ENCODE measurements at regions not wholly inside any gene's neighbourhood (a gene's known extent, or its start where the extent isn't known, plus 50 kb on each side); places are given as distances from the start of the nearest gene placed in this dataset.
"Not testable (repeated sequence)": the region's sequence is repeated elsewhere in the genome, so short reads cannot be mapped to it uniquely, and the experiment has no call there.

DNA sequence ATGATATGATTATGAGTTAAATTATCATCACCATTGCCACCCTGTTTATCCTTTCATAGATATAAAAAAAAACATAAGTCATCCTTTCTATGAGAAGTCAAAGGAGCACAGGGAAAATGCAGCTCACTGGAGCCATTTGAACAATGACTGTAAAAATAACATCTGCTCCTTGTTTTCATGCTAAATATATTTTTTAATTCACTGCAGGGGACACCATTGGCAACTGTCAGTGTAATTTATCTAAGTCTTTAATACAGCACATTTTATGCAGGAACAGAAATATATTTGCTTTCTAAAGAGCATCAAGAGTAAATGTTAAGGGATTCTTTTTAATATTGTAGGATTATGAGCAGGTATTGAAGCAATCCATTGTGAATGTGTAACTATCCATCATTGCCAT, 371.3 kb downstream of the ZBBX start:
- DNase-seq (ENCODE audit: low read depth in 4 of 4, low spot score in 2 of 4) = no peak

DNA sequence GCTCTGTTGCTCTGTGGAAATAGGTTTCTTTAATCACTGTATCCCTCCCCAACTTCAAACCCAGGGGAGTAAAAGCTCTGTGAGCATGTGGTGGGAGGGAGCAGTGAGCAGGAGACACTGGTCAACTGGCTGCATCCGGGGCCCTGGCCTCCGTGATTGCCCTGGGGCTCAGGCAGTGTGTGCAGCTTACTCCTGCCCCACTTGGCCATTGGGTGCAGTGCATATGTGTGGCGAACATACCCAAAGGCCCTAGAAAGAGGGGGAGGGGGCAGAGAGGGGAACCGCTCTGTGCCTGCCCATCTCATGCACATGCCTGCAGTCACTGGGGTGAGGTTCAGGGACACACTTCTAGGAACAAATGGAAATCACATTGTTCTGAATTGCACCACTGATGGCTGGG, 378.7 kb downstream of the ZBBX start:
- no peak for DNase-seq (ENCODE audit: low read depth in 4 of 4, low spot score in 2 of 4)

- DNase-seq (ENCODE audit: low read depth in 4 of 4, low spot score in 2 of 4) = no peak
Observed at GRCh38 chr3:166993015-166993630, 387.0 kb downstream of the ZBBX start.

- DNase-seq (ENCODE audit: low read depth in 4 of 4, low spot score in 2 of 4) = no peak
Observed at GRCh38 chr3:166986000-166986399, 394.1 kb downstream of the ZBBX start.

GRCh38 chr3:166975796-166976195, 404.3 kb downstream of the ZBBX start:
- DNase-seq (ENCODE audit: low read depth in 4 of 4, low spot score in 2 of 4) = not testable (repeated sequence)

DNA sequence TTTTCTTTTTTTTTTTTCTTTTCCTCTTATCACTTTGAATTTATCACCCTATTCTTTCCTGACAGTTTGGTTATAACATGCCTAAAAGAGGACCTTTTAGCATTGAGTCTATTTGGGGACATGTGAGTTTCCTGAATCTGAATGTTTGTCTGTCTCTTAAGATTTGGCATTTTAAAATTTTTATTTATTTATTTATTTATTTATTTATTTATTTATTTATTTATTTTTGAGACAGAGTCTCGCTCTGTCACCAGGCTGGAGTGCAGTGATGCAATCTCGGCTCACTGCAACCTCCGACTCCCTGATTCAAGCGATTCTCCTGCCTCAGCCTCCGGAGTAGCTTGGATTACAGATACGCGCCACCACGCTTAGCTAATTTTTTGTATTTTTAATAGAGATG, 412.4 kb downstream of the ZBBX start:
- not testable (repeated sequence) for DNase-seq (ENCODE audit: low read depth in 4 of 4, low spot score in 2 of 4)

DNA sequence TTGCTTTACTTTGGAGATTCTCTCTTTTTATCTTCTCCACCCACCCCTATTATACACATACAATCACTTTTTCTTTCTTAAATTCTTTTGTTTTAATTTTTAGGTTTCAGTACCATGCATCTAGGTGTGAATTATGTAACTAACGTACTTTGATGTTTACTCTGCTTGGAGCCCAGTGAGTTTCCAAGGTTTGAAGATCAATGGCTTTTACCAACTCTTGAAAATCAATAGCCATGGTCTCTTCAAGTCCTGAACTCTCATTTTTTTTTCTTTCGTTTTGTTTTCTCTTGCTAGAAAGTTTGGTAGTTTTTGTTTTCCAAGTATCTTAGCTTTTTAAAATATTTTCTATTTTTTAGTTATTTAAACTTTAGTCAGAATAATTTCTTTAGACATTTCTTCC, 417.2 kb downstream of the ZBBX start:
- DNase-seq (ENCODE audit: low read depth in 4 of 4, low spot score in 2 of 4) = no peak

DNA sequence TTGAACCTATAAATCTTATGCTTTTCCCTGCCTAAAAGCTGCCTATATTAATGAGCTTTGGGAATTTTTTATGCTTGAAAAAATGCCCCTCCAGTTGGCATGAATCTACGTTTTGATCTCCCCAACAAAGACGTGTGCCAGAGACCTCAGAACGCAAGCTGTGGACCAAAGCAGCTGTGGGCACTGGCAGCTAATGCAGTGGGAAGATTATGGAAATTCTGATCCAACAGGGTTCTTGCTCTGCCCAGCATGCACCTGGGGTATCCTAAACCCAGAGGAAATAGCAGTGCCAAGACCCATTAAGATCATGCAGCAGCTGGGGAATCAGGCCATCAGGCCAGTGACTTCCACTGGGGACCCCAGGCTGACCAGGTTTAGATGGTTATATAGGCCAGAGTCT, 423.0 kb downstream of the ZBBX start:
- DNase-seq (ENCODE audit: low read depth in 4 of 4, low spot score in 2 of 4) = no peak

DNA sequence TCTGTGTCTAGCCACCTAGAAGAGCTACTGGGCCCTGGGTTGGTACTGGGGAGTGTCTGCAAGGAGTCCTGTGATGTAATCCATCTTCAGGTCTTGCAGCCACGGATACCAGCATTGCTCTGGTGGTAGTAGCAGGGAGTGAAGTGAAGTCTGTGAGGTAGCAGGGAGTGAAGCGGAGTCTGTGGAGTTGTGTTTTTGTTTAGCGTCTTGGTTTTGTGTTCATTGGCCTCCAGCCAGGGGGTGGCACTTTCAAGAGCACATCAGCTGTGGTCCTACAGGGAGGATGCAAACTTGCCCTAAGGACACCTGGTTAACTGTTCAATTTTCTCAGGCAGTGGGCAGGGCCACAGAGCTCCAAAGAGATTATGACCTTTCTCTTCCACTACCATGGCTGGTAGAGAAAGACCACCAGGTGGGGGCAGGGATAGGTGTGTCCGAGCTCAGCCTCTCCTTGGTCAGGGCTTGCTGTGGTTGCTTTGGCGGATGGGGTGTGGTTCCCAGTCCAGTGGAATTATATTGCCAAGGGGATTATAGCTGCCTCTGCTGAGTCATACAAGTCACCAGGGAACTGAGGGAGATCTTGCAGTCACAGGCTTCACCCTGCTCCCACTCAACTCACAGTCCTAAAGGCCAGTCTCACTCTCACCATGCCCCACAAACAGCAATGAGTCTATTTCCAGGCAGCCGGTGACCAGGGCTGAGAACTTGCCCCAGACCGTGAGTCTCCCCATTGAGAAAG, 424.7 kb downstream of the ZBBX start:
- no peak for DNase-seq (ENCODE audit: low read depth in 4 of 4, low spot score in 2 of 4)

DNA sequence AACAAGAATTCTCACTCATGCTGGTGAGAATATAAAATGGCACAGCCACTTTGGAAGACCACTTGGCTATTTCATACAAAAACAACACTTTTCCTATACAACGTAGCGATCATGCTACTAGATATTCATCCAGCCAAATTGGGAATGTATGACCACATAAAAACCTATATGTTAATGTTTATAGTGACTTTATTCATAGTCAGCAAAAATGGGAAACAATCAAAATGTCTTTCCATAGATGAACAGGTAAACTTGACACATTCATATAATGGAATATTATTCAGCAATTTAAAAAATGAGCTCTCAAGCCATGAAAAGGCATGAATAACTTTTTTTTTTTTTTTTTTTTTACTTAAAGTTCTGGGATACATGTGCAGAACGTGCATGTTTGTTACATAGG, 445.2 kb downstream of the ZBBX start:
- DNase-seq (ENCODE audit: low read depth in 4 of 4, low spot score in 2 of 4) = no peak

- DNase-seq (ENCODE audit: low read depth in 4 of 4, low spot score in 2 of 4) = no peak
Observed at GRCh38 chr3:166917437-166917836, 462.7 kb downstream of the ZBBX start.

- no peak for DNase-seq (ENCODE audit: low read depth in 4 of 4, low spot score in 2 of 4)
Observed at GRCh38 chr3:166902374-166902773, 477.7 kb downstream of the ZBBX start.

DNA sequence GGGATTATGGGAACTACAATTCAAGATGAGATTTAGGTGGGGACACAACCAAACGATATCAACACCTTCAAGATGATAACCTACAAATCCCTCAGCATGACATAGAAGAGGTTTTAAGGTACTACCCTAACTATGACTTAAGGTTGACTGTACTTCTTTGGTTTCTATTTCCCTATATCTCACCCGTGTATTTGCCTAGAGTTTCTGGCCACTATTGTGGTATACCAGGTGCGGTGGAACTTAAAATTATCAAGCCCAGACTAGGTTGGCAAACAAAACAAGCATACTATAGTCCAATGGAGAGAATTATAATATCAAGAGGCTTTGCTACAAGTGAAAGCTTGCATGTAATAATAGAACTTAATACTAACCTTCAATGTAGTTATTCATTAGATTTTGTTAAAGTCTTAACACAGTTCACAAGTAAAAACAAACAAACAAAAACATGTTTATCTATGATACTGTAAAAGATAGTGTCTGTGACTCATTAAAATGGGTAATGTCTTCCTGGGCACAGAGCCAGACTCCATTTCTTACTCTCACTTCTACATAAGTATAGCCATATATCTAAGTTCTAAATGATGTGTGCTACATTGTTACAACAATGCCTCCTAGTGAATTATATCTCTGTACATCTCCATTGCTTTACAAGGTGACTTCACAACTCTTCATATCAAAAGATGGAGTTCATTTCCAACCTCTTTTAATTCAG, 479.1 kb downstream of the ZBBX start:
- no peak for DNase-seq (ENCODE audit: low read depth in 4 of 4, low spot score in 2 of 4)

GRCh38 chr3:166897811-166898210, 482.3 kb downstream of the ZBBX start:
- DNase-seq (ENCODE audit: low read depth in 4 of 4, low spot score in 2 of 4) = no peak

GRCh38 chr3:166889241-166889640, 490.9 kb downstream of the ZBBX start:
- no peak for DNase-seq (ENCODE audit: low read depth in 4 of 4, low spot score in 2 of 4)

GRCh38 chr3:166879661-166880060, 500.4 kb downstream of the ZBBX start:
- DNase-seq (ENCODE audit: low read depth in 4 of 4, low spot score in 2 of 4) = no peak

DNA sequence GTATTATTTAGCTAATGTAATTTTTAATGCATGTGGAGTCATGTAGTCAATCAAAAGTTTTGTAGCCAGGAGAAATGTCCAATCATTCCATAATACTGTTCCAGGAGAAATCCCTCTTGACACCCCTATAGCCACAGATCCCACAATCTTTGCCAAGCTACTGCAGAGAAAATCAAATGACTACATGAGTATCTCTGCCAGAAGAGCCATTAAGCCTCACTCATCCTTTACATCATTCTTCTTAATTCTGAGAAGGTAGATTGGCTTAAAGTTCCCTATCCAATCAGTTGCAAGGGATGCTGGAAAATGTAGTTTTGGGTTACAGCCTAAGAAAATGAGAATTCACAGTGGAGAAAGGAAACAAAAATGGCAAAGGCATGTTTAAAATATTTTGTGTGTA, 502.1 kb downstream of the ZBBX start:
- no peak for DNase-seq (ENCODE audit: low read depth in 4 of 4, low spot score in 2 of 4)

- no peak for DNase-seq (ENCODE audit: low read depth in 4 of 4, low spot score in 2 of 4)
Observed at GRCh38 chr3:166864473-166865467, 515.3 kb downstream of the ZBBX start.

GRCh38 chr3:166860217-166860616, 519.9 kb downstream of the ZBBX start:
- no peak for DNase-seq (ENCODE audit: low read depth in 4 of 4, low spot score in 2 of 4)

GRCh38 chr3:166844329-166844728, 535.8 kb downstream of the ZBBX start:
- no peak for DNase-seq (ENCODE audit: low read depth in 4 of 4, low spot score in 2 of 4)

DNA sequence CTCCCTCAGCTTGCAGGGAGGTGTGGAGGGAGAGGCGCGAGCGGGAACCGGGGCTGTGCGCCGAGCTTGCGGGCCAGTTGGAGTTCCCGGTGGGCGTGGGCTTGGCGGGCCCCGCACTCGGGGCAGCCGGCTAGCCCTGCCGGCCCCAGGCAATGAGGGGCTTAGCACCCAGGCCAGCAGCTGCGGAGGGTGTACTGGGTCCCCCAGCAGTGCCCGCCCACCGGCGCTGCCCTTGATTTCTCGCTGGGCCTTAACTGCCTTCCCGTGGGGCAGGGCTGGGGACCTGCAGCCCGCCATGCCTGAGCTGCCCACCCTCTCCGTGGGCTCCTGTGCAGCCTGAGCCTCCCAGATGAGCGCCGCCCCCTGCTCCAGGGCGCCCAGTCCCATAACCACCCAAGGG, 537.3 kb downstream of the ZBBX start:
- DNase-seq (ENCODE audit: low read depth in 4 of 4, low spot score in 2 of 4) = not testable (repeated sequence)

Measured in left renal cortex interstitium (tissue), 4 donors.